ENCODE measurements at regions not wholly inside any gene's neighbourhood (a gene's known extent, or its start where the extent isn't known, plus 50 kb on each side); places are given as distances from the start of the nearest gene placed in this dataset.

DNA sequence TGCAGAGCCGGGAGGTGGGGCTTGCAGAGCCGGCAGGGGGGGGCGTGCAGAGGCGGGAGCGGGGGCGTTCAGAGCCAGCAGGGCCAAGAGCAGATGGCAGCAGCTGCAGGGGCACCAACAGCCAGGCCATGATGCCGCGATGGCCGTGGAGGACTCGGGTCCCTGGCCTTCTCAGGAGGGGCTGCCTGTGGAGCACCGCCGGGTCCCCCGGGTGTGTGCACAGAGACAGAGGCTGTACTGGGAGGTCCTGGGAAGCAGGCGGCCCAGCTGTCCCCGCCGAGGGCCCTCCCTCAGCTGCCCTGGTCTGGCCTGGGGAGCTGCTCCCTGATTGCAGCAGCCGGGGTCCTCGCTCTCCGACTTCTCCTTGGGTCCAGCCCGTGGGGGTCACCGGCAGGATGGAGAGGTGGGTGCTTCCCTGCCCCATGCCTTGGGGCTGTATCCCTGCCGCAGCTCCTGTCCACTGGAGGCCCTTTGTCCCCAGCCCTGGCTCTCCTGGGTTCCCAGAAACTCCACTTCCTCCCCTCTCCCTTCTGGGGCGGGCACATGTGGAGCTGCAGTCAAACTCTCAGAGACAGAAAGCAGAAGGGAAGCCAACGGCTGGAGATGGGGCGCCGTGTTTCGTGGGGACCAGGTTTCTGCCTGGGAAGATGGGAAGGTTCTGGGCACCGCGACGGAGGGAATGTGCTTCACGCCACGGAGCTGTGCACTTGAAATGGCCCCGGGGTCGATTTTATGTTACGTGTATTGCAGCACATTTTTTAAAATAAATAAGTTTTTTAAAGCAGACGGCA, 75.8 kb upstream of the GALNT9 start:
- DNase-seq (no peak), ATAC-seq (no peak)
- H3K9me3 ChIP-seq: no peaks in the 10 kb centered on the region
- intact Hi-C loops (cut with DNase I): no loop called here
- H3K4me1 ChIP-seq: no peaks in the 10 kb centered on the region
- TF ChIP-seq CTCF (IDR thresholded peaks at IDR 0.05) (no peak), POLR2A (IDR thresholded peaks at IDR 0.05) (no peak)
- WGBS, 2 donors: 53 to 58% methylated on average over 14 to 34 of the region's 36 CpGs
- H3K4me3 ChIP-seq: no peak overlapping the region
- no peaks in the 10 kb centered on the region for H3K36me3 ChIP-seq (replicated peaks in 1 of 2; ENCODE audit: insufficient read depth in 1 of 2, low read depth in 2 of 2)
- no peak overlapping the region for H3K27ac ChIP-seq
- H3K27me3 ChIP-seq: peaks cover 0 to 4% of the 10 kb centered on the region in 2 donors

- no peak overlapping the region for H3K4me3 ChIP-seq
- no peaks in the 10 kb centered on the region for H3K9me3 ChIP-seq
- no peaks in the 10 kb centered on the region for H3K4me1 ChIP-seq
- DNase-seq (no peak), ATAC-seq (no peak)
- WGBS, 2 donors: 20 to 75% methylated on average over 1 to 6 of the region's 7 CpGs
- no peak for TF ChIP-seq CTCF (IDR thresholded peaks at IDR 0.05)
- no peak for TF ChIP-seq POLR2A (IDR thresholded peaks at IDR 0.05)
- H3K27me3 ChIP-seq: peaks cover 0 to 10% of the 10 kb centered on the region in 2 donors
- no peaks in the 10 kb centered on the region for H3K36me3 ChIP-seq (replicated peaks in 1 of 2; ENCODE audit: insufficient read depth in 1 of 2, low read depth in 2 of 2)
- intact Hi-C loops (cut with DNase I): no loop called here
- no peak overlapping the region for H3K27ac ChIP-seq
These were observed 75.1 kb upstream of the GALNT9 start for GRCh38 chr12:132404435-132404855.

GRCh38 chr12:132403636-132404434, 74.4 kb upstream of the GALNT9 start:
- Histone ChIP-seq H3K27ac (no peak overlapping the region), H3K36me3 (replicated peaks in 1 of 2; ENCODE audit: insufficient read depth in 1 of 2, low read depth in 2 of 2) (no peaks in the 10 kb centered on the region), H3K4me3 (no peak overlapping the region), H3K27me3 (peaks cover 0 to 14% of the 10 kb centered on the region in 2 donors), H3K9me3 (no peaks in the 10 kb centered on the region), H3K4me1 (no peaks in the 10 kb centered on the region)
- WGBS, 2 donors: 64 to 68% methylated on average over 18 to 30 of the region's 35 CpGs
- no peak for ATAC-seq
- intact Hi-C loops (cut with DNase I): no loop called here
- no peak for DNase-seq
- TF ChIP-seq POLR2A (IDR thresholded peaks at IDR 0.05) (no peak), CTCF (IDR thresholded peaks at IDR 0.05) (no peak)

- intact Hi-C loops (cut with DNase I): no loop called here
- DNase-seq (no peak), ATAC-seq (no peak)
- TF ChIP-seq CTCF (IDR thresholded peaks at IDR 0.05) (no peak), POLR2A (IDR thresholded peaks at IDR 0.05) (no peak)
- Histone ChIP-seq H3K4me3 (no peak overlapping the region), H3K9me3 (no peaks in the 10 kb centered on the region), H3K27me3 (peaks cover 0 to 23% of the 10 kb centered on the region in 2 donors), H3K4me1 (no peaks in the 10 kb centered on the region), H3K36me3 (replicated peaks in 1 of 2; ENCODE audit: insufficient read depth in 1 of 2, low read depth in 2 of 2) (no peaks in the 10 kb centered on the region), H3K27ac (no peak overlapping the region)
- WGBS, 2 donors: 51 to 56% methylated on average over 20 to 23 of the region's 23 CpGs
These were observed 73.5 kb upstream of the GALNT9 start for GRCh38 chr12:132402831-132403416.

All from body of pancreas (tissue), 4 donors.